Stimulated activated CD4-positive, alpha-beta T cell treated with anti-CD3 and anti-CD28 coated beads, TNF-alpha, amount 100 ng/mL, for 48 hours (primary cell): ENCODE measurements at regions not wholly inside any gene's neighbourhood (a gene's known extent, or its start where the extent isn't known, plus 50 kb on each side); places are given as distances from the start of the nearest gene placed in this dataset.

Source experiments
- DNase-seq, 3 donors: peaks; one replicate each; pipeline ENCODE4 v3.0.0-alpha.2; 2020; ENCODE audit warnings: low read depth in 3 of 3

DNA sequence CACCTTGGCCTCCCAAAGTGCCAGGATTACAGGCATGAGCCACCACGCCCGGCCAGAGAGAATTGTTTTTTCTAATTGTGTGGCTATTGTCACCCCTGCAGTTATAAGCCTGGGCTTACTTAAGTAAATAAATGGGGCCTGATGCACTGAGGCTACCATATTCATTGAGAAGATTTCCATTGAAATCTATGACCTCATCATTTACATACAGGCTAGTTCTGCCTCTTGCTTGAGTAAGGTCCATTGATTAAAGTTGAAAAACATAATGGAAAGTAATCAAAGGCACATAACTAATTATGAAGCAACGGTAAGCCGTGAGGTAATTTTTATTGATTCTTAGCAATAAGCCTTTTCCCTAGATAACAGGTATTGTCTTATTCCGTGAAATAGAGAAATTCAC, 788.9 kb downstream of the ADGRL2 start:
- DNase-seq, result no peak

DNA sequence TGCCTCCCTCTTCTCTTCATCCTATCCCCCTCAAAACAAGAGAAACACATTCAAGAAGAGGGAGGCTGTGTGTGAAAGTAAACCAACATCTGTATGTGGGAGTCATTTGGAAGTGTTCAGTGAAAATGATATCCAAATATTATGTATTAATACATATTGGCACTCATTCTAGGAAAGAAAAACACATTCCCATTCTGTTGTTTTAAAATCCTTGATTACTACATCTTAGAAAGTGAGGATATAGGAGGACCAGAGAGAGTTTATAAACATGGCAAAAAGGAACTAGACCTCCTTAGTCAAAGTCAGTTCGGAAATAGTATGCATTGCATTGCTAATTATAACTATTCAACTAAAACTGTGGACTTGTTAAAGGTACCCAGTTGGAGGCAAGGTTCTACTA, 786.6 kb downstream of the ADGRL2 start:
- DNase-seq, result no peak

DNA sequence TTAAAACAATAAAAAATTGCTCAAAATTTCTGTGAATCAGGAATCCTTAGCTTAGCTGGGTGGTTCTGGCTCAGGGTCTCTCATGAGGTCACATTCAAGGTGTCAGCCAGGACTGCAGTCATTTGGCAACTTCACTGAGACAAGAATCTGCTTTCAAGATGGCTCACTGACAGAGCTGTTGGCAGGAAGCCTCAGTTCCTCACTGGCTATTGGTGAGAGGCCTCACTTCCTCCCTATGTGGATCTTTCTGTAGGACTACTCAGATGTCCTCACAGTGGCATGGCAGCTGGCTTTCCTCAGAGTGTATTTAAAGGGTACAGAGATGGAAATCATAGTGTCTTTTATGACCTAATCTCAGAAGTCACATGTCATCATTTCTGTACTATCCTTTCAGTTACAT, 785.7 kb downstream of the ADGRL2 start:
- no peak for DNase-seq

DNA sequence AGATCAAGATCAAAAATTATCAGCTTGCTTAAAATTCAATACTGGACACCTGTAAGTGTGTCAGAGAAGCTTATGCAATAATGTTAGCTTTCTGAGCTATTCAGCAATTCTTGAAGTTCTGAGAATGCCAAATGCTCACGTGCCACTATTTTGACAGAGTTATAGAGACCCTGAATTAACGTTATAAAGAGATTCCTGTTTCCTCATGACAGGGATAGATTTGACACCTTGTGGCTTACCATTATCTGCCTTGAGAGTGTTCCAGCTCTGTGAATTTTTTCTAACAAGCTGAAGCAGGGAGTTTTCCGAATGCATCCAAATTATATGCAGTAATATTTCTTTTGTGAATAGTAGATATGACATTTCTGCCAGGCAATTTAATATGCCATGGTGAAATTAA, 781.6 kb downstream of the ADGRL2 start:
- DNase-seq, result no peak

DNA sequence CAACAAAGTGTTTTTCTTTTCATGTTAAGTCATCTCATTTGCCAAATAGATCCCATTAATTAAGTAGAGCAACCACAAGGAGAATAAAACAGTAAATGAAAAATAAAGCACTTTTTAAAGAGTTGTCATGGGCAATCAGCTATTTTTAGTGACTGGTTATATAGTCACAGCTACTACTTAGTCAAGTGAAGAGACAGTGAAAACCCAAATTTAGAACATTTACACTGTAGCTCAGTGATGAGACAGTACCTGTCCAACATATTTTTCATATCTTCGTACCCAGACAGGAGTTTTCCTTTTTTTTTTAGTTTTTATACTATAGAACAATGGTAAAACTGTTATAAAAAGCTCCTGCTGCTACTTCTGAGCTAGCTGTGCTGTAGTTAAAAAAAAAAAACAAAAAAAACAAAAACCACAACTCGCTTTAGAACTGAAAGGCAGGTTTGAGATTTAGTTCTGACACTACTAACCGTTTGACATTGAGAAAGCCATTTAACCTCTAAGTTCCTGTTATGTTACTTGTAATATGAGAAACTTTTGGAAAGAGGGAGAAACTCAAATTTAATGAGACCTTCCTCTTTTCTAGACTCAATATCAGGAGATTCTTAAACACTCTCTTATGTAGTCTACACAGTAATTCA, 777.5 kb downstream of the ADGRL2 start:
- no peak for DNase-seq

DNA sequence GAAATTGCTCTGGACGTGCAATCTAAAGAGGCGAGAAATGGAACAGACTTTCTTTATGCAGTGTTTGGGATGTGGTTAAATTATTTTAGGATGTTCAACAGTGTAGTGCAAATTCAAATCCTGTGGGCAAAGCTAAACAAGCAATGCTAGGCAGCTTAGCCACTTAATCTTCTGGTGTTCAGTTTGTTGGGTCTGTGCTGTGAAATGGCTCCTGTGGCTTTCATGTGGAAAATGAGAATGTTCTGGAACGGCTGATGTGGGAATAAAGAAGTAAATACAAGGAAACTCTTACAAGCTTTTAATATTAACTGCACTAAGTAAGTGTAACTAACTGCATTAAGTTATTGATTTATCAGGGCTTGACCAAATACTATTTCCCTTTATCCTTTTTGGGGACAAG, 766.6 kb downstream of the ADGRL2 start:
- DNase-seq, result no peak

DNA sequence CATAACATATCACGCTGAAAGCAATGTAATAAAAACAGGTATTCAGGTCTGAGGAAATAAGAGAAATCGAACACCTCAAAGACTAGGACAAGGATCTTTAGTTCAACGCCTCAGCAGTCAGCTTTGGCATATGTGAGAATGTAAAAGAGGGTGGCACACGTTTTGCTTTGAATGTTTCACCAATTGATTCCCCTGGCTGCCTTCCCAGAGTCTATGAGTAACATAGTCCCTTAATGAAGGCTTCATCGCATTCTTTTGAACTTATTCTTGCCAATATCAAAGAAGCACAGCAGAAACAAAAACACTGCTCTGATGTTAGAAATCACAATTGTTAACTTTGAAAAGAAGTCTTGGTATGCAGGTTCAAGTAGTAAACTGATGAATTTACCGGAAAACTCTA, 764.8 kb downstream of the ADGRL2 start:
- no peak for DNase-seq

DNA sequence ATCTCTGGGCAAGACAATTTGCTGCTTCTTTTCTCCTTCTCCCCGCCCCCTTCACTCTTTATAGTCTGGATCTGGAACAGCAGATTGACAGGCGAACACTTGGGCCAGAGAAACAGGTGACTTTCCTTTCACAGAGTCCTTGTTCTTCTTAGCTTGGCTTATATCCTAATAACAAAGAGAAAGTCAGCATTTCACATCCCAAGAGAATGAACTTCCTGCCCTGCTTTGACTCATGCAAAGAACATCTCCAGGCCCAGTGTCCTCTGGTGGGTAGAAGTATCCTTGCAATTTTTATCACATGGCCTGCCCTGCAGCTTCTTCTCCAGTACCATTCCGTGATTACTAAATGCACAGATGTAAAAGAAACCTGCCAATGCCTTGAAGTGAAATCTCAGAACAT, 764.4 kb downstream of the ADGRL2 start:
- DNase-seq, result no peak

DNA sequence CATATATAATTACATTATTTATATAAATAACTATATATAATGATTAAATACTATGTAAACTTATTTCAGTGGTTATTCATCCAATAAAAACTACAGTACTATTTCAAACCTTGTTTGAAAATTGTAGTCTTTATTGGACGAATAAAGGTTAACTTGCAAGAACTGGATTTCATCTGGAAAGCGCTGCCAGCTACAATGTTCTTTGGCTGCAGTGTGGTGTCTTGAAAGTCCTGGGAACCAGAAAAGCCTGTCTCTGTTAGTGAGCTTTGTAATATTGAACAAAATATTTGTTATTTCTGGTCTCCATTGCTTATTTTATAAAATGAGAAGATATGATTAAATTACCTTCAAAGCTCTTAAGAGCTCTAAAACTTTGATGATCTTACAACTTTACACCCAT, 763.6 kb downstream of the ADGRL2 start:
- no peak for DNase-seq

DNA sequence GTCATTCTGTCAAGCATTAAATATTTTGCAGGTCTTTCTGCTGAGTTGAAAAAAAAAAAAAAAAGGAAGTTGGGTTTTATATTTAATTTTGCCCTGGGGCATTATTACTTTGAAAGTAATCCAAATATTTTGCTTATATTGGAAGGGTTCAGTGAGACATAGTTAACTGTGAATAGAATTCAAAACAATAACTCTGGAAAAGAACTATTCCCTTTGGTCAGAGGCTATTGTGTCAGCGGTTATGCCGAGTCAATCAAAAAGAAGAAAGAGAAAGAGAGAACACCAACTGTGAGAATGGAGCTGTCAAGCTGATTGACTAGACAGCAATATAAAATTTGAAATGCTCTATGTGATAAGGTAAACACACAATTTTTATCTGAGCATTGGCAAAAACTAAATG, 761.7 kb downstream of the ADGRL2 start:
- DNase-seq, result no peak

DNA sequence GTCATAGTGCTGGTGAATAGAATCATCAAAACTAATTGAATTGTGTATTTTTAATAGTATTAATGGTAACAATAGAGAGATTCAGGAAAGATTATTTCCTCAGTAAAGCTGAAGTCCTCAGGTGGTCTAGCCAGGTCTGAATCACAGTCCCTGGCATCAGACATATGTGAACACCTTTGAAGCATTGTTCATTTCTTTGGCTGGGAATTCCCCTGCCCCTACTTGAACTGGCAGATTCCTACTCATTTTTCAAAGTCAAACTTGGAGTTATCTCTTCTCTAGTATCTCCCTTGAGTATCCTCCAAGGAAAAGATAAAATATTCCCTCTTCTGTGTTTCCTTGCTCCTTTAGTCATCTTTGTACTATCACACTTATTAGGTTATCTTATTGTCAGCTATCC, 759.8 kb downstream of the ADGRL2 start:
- no peak for DNase-seq

DNA sequence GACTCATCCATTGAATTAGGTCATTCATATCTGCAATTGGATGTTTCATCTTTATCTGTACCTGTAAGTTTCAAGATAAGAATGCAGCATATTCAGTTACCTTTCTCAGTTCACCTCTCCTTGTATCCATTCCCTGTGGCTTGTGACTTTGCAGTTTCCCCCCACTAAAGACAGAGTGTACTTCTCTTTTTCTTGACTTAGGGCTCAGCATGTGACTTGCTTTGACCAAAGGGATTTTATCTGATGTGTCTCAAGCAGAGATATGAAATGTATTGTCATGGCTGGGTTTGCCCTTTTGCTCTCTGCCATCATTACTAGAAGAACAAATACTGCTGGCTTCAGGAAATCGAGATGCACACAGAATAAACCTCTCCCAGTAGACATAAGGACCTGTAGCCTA, 754.8 kb downstream of the ADGRL2 start:
- DNase-seq, result no peak

DNA sequence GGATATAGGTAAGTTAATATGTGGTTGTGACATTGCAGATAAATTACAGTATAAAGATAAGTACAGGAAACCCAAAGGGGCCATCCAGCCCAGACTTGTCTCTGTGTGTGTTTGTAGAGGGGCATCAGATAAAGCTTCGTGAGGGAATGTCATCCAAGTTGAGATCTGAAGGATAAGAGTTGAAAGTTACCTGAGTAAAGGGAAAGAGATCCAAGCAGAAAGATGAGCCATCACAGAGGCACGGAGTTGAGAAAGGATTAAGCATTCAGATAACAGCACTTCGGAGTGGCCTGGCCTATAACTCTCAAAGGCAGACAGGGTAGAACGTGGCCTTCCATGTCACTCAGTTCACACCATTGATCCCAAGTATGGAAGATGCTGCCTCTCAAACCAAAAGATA, 749.1 kb downstream of the ADGRL2 start:
- DNase-seq, result no peak

DNA sequence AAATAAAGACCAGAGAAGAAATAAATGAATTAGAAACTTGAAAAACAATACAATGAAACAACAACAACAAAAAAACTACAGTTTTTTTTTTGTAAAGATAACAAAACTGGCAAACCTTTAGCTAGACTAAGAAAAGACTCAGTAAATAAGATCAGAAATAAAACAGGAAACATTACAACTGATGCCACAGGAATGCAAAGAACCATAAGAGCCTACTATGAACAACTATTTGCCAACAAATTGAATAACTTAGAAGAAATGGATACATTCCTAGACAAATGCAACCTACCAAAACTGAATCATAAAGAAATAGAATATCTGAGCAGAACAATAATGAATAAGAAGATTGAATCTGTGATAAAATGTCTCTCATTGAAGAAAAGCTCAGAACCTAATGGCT, 742.0 kb downstream of the ADGRL2 start:
- DNase-seq, result no peak

DNA sequence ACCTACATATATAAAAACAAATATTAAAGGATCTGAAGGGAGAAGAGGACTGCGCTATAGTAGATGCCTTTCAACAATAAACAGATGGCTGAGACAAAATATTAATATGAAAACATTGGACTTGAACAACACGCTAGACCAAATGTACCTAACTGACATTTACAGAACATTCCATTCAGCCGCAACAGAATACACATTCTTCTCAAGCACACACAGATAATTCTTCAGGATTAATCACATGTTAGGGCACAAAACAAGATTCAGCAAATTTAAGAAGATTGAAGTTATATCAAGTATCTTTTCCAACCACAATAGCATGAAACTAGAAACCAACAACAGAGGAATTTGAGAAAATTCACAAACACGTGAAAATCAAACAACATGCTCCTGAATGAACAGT, 741.4 kb downstream of the ADGRL2 start:
- DNase-seq, result no peak

DNA sequence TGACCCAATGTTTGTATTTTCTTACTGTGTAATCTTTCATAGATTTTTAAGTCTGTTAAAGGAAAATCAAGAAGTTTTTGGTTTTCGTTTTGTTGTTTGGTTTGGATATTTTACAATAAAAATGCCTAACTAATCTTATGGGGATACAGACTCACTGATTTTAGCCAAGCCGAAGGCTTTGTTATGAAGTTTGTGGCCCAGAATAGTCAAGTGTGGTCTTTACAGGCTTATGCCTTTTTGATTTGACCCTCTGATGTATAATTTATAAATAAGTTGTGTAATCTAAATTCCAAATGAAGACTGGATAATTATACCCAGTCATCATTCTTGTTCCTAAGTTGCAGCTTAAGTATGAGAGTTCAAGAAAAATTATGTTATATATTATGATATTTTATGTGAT, 739.3 kb downstream of the ADGRL2 start:
- no peak for DNase-seq

DNA sequence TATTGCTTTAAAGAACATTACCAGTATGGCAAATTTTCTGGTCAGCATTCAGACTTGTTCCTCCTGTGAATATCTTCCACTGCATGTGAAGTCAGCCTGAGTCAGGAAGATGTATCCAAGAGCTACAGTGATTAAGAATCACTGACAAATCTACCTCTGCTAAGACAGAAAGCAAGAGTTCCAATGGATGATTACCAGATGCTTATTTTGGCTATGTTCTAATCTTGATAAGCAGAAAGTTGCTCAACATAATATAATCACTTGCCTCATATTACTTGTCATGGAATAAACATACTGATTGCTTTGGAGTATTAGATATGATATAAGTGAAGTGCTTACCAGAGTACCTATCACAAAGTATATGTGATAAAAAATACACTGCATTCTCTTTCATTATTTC, 738.1 kb downstream of the ADGRL2 start:
- DNase-seq, result no peak

DNA sequence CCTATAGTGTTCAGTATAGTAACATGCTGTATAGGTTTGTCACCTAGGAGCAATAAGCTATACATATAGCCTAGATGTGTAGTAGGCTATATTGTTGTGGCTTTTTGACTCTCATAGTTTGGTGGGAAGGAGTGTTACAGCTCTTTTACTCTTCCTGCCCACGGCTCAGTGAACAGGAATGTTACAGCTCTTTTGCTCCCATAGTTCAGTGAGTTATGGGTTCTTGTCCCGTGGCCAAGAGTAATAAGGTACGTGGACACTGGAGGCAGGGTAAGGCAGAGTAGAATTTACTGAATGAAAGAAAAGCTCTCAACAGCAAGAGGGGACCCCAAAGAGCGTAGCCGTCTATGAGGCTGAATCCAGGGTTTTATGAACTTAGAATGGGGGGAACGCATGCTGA, 734.3 kb downstream of the ADGRL2 start:
- DNase-seq, result no peak

DNA sequence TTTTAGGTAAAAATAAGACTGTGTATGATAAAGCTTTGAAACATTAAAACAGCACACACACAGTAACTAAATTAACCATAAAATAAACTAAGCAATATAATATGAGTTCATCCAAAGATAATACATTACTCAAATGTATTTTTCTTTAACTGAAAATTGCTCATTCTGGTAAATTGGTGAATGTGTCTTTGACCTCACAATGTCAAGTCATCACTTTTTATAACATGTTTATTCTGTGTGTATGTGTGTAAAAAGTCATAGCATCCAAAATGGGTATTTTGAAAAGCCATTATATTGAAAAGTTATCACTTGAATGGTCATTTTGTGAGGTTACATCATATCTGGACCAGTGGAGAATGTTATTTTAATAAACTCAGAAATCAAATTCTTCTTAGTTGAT, 724.6 kb downstream of the ADGRL2 start:
- no peak for DNase-seq

DNA sequence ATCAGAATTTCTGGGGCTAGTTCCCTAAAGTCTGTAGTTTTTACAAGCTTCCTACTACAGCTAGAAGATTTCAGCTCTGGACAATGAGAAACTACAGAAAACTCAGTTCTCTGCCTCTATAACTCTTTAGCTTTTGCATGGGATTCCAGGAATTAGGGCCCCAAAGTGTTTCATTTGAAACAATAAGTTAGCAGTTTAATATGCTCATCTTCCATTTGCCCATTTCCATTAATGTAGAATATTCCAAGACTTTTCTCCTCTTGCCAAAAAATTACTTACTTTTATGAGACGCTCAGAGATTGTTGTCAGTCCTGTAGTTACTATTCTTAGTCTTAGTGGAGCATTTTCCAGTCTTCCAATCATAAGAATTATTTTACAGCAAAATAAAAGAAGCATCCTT, 719.9 kb downstream of the ADGRL2 start:
- DNase-seq, result no peak

DNA sequence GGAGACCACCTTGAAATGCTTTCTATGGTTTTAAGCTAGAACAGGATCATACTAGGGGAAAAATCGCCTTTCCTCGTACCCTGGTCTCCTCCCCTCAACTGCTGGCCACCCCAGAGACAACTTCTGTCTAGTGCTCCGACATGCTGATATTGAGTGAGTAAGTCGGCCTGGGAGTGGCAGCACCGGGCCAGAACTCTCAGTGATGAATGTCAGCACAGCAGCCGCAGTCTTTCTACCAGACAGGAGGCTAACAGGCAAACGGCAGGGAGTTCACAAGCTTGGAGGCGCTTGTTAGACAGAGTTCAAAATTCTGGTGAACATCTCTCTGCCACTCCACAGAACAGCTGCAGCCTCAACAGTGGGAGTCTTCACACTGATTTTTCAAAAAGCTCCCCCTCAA, 716.9 kb downstream of the ADGRL2 start:
- DNase-seq, result no peak

DNA sequence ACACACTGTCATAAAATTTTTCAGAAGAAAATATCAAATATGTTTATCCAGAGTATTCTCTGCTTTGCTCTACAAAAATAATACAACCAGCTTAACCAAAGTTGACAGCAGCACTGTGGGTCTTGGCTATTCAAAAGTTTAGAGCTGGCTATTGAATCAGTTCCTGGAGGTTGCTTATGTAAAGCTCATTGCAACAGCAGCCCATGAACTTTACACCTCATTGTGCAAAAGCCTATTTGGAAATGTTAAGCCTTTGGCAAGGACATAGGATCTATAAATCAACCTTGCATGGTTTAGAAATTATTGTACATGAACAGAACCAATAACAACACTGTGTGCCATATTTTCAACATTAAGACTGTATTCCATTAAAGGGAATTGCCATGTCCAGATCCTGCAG, 714.9 kb downstream of the ADGRL2 start:
- DNase-seq, result no peak

DNA sequence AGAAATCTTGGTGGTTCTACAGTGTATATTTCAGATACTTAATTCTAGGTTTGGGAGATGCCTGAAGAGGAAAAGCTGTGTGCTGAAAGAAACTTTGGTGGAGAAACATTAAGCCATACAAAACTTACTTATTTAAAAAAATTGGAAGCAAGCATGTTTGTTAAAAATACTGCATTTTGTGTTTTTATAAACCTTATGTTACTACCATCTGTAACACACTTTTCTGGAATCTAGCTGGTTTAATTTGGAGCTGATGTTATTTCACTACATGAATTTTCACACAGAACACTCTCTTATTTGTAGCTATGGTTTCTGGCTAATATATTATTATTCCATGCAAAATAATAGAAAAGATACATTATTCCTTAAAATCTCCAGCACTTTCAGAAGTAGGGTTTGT, 710.7 kb downstream of the ADGRL2 start:
- no peak for DNase-seq

DNA sequence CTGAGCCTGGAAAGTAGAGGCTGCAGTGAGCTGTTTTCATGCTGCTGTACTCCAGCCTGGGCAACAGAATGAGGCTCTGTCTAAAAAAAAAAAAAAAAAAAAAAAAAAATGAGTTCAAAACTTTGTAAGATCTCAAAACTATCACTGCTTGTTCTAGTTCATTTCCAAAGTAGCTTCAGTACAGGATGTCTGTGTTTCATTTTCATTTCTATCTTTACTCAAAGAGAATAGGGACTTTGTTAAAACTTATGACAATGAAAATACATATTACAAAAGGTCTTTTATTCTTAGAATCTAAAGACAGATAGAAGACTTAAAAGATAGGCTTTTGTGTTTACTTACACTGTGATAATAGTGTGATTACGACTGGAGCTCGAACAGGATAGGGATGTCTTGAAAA, 709.7 kb downstream of the ADGRL2 start:
- DNase-seq, result no peak

DNA sequence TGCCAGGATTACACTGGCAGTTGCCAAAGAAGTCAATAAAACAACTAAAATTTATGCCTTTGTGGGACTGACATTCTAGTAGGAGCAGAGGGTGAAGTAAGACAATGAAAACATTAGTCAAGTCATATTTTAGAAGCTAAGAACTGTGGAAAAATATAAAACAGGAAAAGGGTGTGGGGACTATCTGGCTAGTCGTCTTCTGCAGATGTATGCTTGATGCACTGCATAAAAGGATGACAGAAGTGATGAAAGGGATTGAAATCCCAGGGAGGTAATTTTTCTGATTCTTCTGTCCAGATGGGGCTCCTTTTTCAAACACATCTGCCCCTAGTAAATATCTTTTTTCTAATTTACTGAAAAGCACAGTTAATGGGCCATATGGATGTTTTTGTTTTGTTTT, 706.3 kb downstream of the ADGRL2 start:
- no peak for DNase-seq
